EL (cell line): ENCODE measurements at regions not wholly inside any gene's neighbourhood (a gene's known extent, or its start where the extent isn't known, plus 50 kb on each side); places are given as distances from the start of the nearest gene placed in this dataset.
"Not testable (repeated sequence)": the region's sequence is repeated elsewhere in the genome, so short reads cannot be mapped to it uniquely, and the experiment has no call there.

Experiments
- DNase-seq: peaks from one replicate; pipeline ENCODE4 v3.0.0-alpha.2; 2016

GRCh38 chr14:25699981-25700380 lies 650.0 kb upstream of the STXBP6 start:
- no peak for DNase-seq

DNA sequence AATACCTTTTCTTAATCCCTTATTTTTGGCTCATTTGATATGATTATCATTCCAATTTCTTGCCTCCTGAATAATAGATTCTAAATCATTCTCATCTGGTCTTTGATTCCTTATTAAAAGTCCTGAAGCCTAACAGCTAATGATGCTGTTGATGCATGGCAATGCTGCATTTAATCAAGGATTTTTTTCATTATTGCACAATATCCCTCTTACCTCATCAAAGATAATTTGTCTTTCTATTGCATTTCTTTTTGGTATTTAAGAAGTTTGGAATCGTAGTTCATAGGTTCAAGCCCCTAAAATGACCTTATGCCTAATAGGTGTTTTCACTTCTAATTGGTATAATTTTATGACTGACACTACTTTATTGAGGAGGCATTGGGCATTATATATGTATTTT lies 648.2 kb upstream of the STXBP6 start:
- DNase-seq: no peak

GRCh38 chr14:25696176-25696575 lies 646.2 kb upstream of the STXBP6 start:
- no peak for DNase-seq

DNA sequence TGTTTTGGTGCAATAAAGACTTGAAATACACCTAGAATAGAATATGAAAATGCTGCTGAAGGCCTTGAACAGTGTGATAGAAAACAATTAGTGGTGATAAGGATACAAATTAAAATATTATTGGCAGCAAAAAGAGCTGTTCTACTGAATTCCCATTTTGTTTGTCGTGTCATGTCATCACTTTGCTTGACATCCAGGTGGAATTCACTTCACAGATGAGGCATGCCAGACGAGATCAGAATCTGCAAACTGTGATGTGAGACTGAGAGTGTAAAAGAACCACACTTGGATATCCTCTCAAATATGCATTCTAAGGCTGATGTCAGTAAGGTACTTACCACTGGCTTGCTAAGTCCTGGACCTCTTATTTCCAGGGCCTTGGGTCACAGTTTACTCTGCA lies 635.1 kb upstream of the STXBP6 start:
- no peak for DNase-seq

DNA sequence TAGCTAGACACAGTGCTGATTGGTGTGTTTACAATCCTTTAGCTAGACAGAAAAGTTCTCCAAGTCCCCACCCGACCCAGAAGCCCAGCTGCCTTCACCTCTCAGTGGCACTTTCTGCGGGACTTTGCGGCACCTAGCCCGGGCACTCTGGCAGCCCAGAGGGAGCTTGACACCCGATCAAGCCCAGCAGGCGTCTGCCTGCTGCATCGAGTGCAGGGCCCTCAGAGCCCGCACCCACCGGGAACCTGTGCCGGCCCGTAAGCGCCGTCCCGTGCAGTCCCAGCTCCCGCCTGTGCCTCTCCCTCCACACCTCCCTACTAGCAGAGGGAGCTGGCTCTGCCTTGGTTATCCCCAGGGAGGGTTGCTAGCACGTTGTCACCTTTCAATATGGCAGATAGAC lies 631.0 kb upstream of the STXBP6 start:
- no peak for DNase-seq

- DNase-seq: not testable (repeated sequence)
These were observed 630.6 kb upstream of the STXBP6 start for GRCh38 chr14:25680511-25680910.

DNA sequence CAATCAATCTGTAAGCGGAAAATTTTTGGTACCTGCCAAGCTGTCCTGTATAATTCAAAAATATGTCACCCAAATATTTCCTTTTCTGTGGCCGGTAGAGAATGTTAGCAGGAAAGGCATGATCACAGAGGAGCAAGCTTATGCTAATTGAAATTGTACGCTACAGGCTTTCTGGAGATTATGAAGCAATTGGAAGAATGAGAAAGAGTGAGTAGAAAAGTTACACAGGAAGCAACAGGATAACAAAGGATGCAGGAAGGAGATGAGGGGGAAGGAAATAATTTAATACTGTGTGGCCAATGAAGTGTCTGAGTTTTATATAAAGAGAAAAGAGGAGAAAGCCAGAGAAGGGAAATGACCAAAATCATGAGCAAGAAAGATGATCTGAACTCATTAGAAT lies 627.2 kb upstream of the STXBP6 start:
- DNase-seq: no peak

- DNase-seq: no peak
These were observed 617.4 kb upstream of the STXBP6 start for GRCh38 chr14:25667387-25667786.

DNA sequence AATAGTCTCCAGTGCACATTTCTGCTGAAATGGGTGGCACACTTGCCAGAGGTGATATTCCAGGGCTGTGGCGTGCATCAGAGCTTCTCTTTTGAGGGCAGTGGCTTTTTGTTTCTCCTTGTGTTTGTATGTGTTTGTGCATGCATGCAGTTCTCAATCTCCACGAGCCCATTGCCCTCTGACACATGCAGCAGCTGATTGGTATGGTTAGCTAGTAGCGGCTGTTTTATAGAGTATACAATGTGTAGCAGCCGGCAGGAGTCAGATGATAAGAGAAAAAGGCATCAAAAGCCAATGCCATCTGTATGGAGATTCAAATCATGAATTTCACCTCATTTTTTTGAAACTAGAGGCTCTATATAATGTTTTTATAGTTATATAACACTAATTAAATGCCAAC lies 616.9 kb upstream of the STXBP6 start:
- no peak for DNase-seq

- no peak for DNase-seq
These were observed 609.0 kb upstream of the STXBP6 start for GRCh38 chr14:25658988-25659387.

DNA sequence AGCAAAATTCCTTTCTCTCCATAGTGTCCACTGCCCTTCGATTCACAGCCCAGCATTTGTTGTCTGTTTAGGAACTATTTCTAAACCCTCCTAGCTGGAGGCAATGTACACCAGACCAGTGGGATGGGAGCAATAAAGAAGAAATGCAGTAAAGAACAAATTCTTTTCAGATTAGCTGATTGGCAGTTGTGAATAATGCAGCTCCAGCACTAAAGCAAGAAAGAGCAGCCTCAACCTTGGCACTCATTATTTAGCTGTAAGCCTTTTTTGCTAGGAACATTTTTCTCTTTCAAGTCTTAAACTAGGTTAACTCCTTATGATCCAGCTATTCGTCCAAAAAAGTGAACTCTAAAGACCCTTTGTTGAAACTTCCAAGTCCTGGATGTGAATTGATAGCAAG lies 580.5 kb upstream of the STXBP6 start:
- no peak for DNase-seq

DNA sequence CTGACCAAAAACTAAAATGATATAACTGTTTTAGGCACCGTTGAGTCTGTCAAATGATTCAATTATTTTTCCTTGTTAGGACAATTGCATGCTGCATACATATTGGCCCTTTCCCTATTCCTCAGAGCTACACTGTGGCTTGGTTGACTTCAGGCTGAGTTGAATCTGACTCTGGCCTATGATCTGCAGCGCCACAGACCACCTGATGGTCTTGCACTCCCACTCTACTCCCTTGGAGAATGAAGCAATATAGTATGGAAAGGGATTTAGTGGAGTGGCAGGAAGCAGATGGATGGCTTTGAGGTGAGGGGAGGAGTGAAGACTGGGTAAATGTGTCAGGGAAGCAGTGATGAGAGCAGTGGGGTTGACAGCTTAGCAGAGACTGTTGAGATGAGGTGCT lies 579.0 kb upstream of the STXBP6 start:
- DNase-seq: no peak

- no peak for DNase-seq
These were observed 578.4 kb upstream of the STXBP6 start for GRCh38 chr14:25628390-25628789.

DNA sequence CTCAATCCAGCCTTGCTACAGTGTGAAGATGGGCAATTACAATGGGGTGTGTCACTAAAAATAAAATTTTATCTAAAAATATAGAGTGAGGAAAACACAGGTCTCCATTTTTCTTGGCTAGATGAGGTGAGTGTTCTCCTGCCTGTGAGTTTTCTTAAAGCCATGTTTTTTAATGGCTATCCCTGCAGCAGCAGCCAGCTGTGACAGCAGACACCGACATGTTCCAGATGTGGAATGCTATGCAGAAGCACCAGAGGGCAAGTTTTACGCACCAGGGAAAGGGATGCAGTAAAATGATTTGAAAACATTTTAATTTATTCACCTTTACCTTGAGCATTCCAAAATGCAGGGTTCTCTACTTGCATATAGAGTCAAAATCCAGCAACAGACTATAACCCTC lies 577.0 kb upstream of the STXBP6 start:
- DNase-seq: no peak

DNA sequence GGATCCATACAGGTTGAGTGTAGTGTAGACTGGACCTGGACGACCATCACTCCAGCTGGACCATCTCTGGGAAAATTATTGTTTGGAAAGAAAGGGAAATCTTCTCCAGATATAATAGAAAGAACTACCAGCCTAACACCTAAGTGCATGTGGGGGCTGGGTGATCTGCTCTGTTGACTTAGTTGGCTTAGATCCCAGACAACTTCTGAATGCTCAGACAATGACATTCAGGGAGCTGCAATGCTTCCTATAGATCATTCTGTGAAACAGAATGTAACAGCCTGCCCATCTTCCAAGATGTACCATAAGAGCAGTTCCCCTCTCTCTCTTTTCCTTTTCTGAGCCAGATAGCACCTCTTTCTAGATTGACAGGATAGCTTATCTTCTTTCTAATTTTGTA lies 572.8 kb upstream of the STXBP6 start:
- no peak for DNase-seq

- DNase-seq: no peak
These were observed 570.6 kb upstream of the STXBP6 start for GRCh38 chr14:25620515-25620914.

DNA sequence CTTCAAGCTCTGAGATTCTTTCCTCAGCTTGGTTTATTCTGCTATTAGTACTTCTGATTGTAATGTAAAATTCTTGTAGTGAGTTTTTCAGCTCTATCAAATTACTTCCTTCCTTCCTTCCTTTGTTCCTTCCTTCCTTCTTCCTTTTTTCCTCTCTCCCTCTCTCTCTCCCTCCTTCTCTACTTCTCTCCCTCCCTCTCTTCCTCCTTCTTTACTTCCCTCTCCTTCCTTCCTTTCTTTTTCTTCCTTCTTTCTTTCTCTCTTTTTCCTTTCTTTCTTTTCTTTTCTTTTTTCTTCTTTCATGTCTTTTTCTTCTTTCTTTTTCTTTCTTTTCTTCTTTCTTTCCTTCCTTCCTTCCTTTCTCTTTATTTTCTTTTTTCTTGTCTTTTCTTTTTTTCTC lies 565.2 kb upstream of the STXBP6 start:
- DNase-seq: no peak

DNA sequence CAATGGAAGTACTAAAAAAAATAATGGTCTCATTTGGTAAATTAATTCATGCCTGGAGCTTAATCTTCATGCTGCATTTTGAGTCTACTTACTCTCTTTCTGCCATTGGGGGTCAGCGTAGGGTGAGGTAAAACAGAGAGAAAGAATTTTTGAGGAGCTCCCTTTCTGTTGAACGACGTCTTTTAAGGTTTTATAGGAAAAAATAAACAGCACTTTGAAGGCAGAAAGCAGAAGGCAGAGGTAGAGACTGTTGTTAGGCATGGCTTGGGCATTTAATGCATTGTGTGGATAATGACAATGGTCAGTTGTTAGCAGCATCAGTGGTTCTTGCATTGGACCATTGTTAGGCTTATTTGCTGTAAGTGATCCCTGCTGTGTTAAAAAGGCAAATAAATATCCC lies 557.2 kb upstream of the STXBP6 start:
- DNase-seq: no peak

- no peak for DNase-seq
These were observed 552.2 kb upstream of the STXBP6 start for GRCh38 chr14:25602106-25602505.

- no peak for DNase-seq
These were observed 538.8 kb upstream of the STXBP6 start for GRCh38 chr14:25588751-25589150.

GRCh38 chr14:25574628-25575325 lies 524.8 kb upstream of the STXBP6 start:
- DNase-seq: no peak

DNA sequence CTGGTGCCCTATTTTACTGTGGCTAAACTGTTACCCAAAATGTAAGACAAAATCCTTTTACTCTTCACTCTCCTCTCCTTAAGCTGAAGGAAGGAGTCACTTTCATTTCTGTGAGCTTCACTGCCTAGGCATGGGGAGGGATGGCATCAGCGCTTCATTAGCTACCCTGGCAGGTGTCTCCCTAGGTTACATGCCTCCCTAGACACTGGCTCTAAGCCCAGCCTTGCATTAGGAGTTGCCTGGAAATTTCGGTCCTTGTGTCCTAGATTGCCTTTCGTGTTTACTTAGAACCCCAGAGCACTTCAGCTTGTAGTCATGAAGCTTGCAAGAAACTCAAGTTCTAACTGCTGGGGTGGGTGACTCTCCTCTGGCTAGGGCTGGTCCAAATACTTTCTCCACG lies 520.5 kb upstream of the STXBP6 start:
- DNase-seq: no peak

GRCh38 chr14:25557466-25557865 lies 507.5 kb upstream of the STXBP6 start:
- DNase-seq: no peak

DNA sequence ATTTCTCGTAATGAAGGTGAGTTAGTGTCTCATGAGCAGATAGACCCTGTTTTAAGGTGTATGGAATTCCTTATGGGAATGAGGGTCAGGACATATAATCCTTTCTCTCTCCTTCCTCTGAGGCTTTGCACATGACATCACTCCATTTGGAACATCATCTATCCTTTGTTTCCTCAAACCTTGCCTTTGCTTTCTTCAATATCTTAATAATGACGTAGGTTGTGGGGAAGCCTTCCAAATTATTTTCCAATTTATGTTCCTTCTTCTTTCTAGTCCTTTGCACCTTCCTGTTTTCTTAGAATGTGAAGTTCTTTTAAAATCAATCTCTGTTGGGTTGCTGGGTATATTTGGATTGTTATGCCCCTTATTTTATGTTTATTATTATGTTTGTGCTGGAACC lies 502.9 kb upstream of the STXBP6 start:
- no peak for DNase-seq

DNA sequence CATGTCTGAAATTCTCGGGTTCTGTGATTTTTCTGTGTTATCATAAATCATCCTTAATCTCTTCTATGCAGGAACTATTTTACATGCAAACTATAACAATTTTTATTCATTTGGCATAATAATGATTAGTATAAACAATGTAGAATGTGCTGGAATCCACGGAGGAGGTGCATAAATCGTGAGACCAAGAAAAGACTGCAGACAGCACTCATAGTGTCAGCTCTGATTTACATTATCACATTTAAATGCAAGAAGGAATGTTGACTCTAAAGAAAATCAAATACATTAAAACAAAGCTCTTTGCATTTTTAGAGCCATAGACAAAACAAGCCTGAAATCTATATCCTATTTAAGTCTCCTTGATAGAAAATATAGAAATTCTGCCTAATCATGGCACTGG lies 501.7 kb upstream of the STXBP6 start:
- no peak for DNase-seq

DNA sequence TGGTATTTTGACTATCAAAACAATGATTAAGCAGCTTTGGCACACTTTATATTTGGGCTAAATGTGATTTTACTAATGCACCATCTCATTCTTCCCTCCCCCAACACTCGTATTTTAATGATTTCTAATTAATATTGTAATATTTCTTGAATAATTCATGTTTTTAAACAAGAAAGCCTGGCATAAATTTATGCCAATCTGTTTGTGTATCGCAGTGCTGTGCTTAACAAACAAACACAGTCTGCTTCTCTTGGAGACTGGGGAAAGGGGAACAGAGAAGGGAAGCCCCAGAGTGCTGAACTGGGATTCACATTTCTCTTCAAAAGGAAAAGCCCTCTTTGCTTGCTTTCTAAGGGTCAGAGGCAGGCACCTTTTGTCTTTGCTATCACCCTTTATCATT lies 496.9 kb upstream of the STXBP6 start:
- no peak for DNase-seq
